Neural progenitor cell (in vitro differentiated cells): ENCODE measurements at regions not wholly inside any gene's neighbourhood (a gene's known extent, or its start where the extent isn't known, plus 50 kb on each side); places are given as distances from the start of the nearest gene placed in this dataset.

Experiments used
- CTCF ChIP-seq: fragments of 200-600 bp; sonication (generic); IDR thresholded peaks from 2 replicates; pipeline ENCODE4 v1.5.1; 2017; ENCODE audit warnings: antibody characterized with exemption, mild to moderate bottlenecking
- EZH2 ChIP-seq: fragments of 200-600 bp; sonication (generic); IDR thresholded peaks from 2 replicates; pipeline ENCODE4 v1.6.1; 2017; ENCODE audit warnings: antibody characterized with exemption, mild to moderate bottlenecking, moderate library complexity
- EZH2phosphoT487 ChIP-seq: fragments of 200-600 bp; sonication (generic); IDR thresholded peaks from 2 replicates; pipeline ENCODE4 v1.6.1; 2017; ENCODE audit warnings: antibody characterized with exemption

- TF ChIP-seq CTCF (no peak), EZH2 (no peak), EZH2phosphoT487 (no peak)
These were observed 274.9 kb upstream of the SEMA6D start for GRCh38 chr15:47442371-47442770.
